ENCODE measurements at regions not wholly inside any gene's neighbourhood (a gene's known extent, or its start where the extent isn't known, plus 50 kb on each side); places are given as distances from the start of the nearest gene placed in this dataset.

- intact Hi-C loops (cut with DNase I, micrococcal nuclease): no loop called here
- peaks cover 3% of the 10 kb centered on the region in 2 experiments for H3K27me3 ChIP-seq (ENCODE audit: control insufficient read depth in 1 of 2, insufficient read depth in 2 of 2, low read length in 2 of 2)
- Mint-ChIP-seq H3K9me3 (no peaks in the 10 kb centered on the region), H3K4me3 (no peak overlapping the region), H3K4me1 (ENCODE audit: low read depth) (no peaks in the 10 kb centered on the region), H3K36me3 (ENCODE audit: low read depth) (no peaks in the 10 kb centered on the region), H3K27ac (no peak overlapping the region), H3K27me3 (peaks cover 26% of the 10 kb centered on the region)
- DNase-seq (no peak), ATAC-seq (ENCODE audit: poor library complexity) (no peak)
- no peaks in the 10 kb centered on the region for H3K36me3 ChIP-seq (ENCODE audit: insufficient read depth, low read length)
- no peaks in the 10 kb centered on the region for H3K4me1 ChIP-seq (ENCODE audit: insufficient read depth, low read length)
- ChIA-PET POLR2A (no interaction called here), CTCF (no interaction called here)
- H3K27ac ChIP-seq (ENCODE audit: low read depth in 1 of 2, low read length in 2 of 2): no peak overlapping the region
- peaks cover 0 to 7% of the 10 kb centered on the region in 2 experiments for H3K9me3 ChIP-seq (ENCODE audit: control insufficient read depth in 1 of 2, insufficient read depth in 1 of 2, low read length in 2 of 2)
- no peak for TF ChIP-seq CTCF (IDR thresholded peaks at IDR 0.05)
- H3K4me3 ChIP-seq (ENCODE audit: low read length): no peak overlapping the region
These were observed 135.7 kb downstream of the ACTL8 start for GRCh38 chr1:17890815-17891191.

GRCh38 chr1:17891205-17892110, 136.3 kb downstream of the ACTL8 start:
- intact Hi-C loops (cut with DNase I, micrococcal nuclease): no loop called here
- Mint-ChIP-seq H3K9me3 (no peaks in the 10 kb centered on the region), H3K4me3 (no peak overlapping the region), H3K27ac (no peak overlapping the region), H3K36me3 (ENCODE audit: low read depth) (no peaks in the 10 kb centered on the region), H3K27me3 (peaks cover 30% of the 10 kb centered on the region), H3K4me1 (ENCODE audit: low read depth) (no peaks in the 10 kb centered on the region)
- DNase-seq (no peak), ATAC-seq (ENCODE audit: poor library complexity) (no peak)
- Histone ChIP-seq H3K4me3 (ENCODE audit: low read length) (no peak overlapping the region), H3K9me3 (ENCODE audit: control insufficient read depth in 1 of 2, insufficient read depth in 1 of 2, low read length in 2 of 2) (peaks cover 0 to 12% of the 10 kb centered on the region in 2 experiments), H3K4me1 (ENCODE audit: insufficient read depth, low read length) (no peaks in the 10 kb centered on the region), H3K36me3 (ENCODE audit: insufficient read depth, low read length) (no peaks in the 10 kb centered on the region), H3K27ac (ENCODE audit: low read depth in 1 of 2, low read length in 2 of 2) (no peak overlapping the region), H3K27me3 (ENCODE audit: control insufficient read depth in 1 of 2, insufficient read depth in 2 of 2, low read length in 2 of 2) (peaks cover 3% of the 10 kb centered on the region in 2 experiments)
- ChIA-PET CTCF (no interaction called here), POLR2A (no interaction called here)
- no peak for TF ChIP-seq CTCF (IDR thresholded peaks at IDR 0.05)

GRCh38 chr1:17892225-17892624, 137.1 kb downstream of the ACTL8 start:
- Mint-ChIP-seq H3K4me3 (no peak overlapping the region), H3K36me3 (ENCODE audit: low read depth) (no peaks in the 10 kb centered on the region), H3K27ac (no peak overlapping the region), H3K4me1 (ENCODE audit: low read depth) (no peaks in the 10 kb centered on the region), H3K9me3 (no peaks in the 10 kb centered on the region), H3K27me3 (peaks cover 35% of the 10 kb centered on the region)
- ATAC-seq (ENCODE audit: poor library complexity) (no peak), DNase-seq (no peak)
- H3K27me3 ChIP-seq (ENCODE audit: control insufficient read depth in 1 of 2, insufficient read depth in 2 of 2, low read length in 2 of 2): peaks cover 3% of the 10 kb centered on the region in 2 experiments
- no peak overlapping the region for H3K4me3 ChIP-seq (ENCODE audit: low read length)
- no peaks in the 10 kb centered on the region for H3K36me3 ChIP-seq (ENCODE audit: insufficient read depth, low read length)
- H3K9me3 ChIP-seq (ENCODE audit: control insufficient read depth in 1 of 2, insufficient read depth in 1 of 2, low read length in 2 of 2): peaks cover 0 to 12% of the 10 kb centered on the region in 2 experiments
- H3K27ac ChIP-seq (ENCODE audit: low read depth in 1 of 2, low read length in 2 of 2): no peak overlapping the region
- no peak for TF ChIP-seq CTCF (IDR thresholded peaks at IDR 0.05)
- POLR2A ChIA-PET: no interaction called here
- CTCF ChIA-PET: no interaction called here
- no peaks in the 10 kb centered on the region for H3K4me1 ChIP-seq (ENCODE audit: insufficient read depth, low read length)
- intact Hi-C loops (cut with DNase I, micrococcal nuclease): no loop called here

Data from CD4-positive, alpha-beta T cell (primary cell).